Ishikawa (cell line): ENCODE measurements at regions not wholly inside any gene's neighbourhood (a gene's known extent, or its start where the extent isn't known, plus 50 kb on each side); places are given as distances from the start of the nearest gene placed in this dataset.

ENCODE experiments used
- EP300 ChIP-seq: IDR thresholded peaks from 2 replicates; pipeline ENCODE4 v1.6.1; 2012; ENCODE audit warnings: borderline replicate concordance
- RAD21 ChIP-seq: IDR thresholded peaks from 2 replicates; pipeline ENCODE4 v1.6.1; 2012; ENCODE audit warnings: low read depth
- REST ChIP-seq: IDR thresholded peaks from 2 replicates; pipeline ENCODE4 v1.6.1; 2012; ENCODE audit warnings: low read depth, mild to moderate bottlenecking

GRCh38 chr20:62590309-62591121 lies 51.8 kb upstream of the SLCO4A1 start:
- no peak for TF ChIP-seq REST
- TF ChIP-seq EP300, result no peak
- no peak for TF ChIP-seq RAD21
